GM21423 (cell line): ENCODE measurements at regions not wholly inside any gene's neighbourhood (a gene's known extent, or its start where the extent isn't known, plus 50 kb on each side); places are given as distances from the start of the nearest gene placed in this dataset.

Source experiments
- ATAC-seq: cut with Tn5 transposase; IDR thresholded peaks from one replicate; pipeline ENCODE4 v1.9.1; 2021; ENCODE audit warnings: mild to moderate bottlenecking, moderate library complexity; ENCODE audit not compliant: unreplicated experiment

DNA sequence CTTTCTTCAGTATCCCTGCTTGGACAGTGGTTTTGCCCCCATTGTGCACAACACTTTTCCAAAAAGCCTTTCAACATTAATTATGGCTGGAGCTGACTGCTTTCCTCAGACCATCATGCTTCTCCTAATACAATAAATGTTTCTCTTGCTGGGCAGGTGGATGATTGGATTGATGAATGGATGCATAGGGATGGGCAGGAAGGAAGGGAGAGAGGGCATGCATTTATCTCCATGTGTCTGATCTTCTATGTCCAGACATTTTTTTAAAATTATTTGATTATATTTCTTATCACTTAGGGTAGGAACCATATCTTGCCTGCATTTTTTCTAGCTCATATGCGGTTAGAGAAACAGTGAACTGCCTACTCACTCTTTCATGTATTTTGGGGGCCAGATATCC, 218.5 kb downstream of the PRL start:
- no peak for ATAC-seq

DNA sequence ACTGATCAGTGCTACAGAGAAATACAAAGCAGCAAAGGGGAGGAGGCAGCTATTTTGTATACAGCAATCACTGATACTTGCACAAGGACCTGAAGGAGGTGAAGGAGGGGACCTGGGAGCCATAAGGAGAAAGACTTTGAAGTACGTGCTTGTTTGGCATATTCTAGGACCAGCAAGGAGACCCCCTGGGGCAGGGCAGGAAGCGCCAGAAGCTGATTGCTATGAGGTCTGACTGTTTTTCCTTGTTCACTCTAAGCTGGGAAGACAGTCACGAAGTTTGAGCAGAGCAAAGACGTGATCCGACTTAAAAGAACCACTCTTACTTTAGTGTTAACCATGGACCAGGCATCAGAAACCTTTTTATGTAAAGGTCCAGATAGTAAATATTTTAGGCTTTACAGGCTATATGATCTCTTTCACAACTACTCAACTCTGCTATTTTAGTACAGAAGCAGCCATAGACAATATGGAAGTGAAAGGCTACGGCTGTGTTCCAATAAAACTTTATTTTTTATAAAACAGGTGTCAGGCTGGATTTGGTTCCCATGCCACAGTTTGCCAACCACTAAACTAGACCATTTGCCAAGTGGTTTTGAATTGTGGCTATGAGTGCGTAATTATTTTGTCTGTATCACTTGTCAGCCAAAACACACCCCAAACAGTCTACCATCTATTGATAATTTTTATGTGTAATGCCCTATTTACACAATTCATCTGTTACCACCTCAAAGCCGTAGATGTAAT, 217.9 kb downstream of the PRL start:
- no peak for ATAC-seq

DNA sequence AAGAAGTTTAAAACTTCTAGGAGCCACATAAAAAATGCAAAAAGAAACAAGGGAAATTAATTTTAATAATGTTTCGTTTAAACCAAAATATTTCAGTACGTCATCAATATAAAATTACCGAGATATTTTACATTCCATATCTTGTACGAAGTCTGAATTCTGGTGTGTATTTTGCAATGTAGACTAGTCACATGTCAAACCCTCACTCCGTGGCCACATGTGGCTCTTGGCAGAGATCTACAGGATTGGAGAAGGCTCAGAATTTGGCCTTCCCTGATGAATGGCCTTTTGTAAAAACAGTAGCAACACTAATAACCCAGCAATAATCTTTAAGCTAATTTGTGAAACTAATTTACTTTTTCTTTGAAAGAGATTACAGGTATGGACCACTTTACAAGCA, 217.1 kb downstream of the PRL start:
- ATAC-seq = no peak

DNA sequence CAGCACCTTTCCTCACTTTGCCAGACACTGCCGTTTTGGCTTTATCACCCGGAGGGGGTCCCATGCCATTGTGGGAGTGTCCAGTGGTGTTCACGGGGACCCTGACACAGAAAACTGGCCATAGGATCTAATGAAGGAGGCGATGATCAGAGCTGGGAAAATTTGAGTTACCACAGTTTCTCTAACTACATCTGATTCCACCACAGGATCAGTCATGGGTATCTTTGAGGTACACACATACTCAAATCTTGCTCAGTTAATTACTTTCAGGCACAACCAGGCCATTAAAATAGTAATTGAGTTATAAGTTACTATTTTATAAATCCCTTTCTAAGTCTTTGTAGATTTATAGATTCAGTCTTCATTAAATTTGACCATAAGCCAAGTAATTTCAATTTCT, 215.1 kb downstream of the PRL start:
- ATAC-seq = peak; percentile 72

DNA sequence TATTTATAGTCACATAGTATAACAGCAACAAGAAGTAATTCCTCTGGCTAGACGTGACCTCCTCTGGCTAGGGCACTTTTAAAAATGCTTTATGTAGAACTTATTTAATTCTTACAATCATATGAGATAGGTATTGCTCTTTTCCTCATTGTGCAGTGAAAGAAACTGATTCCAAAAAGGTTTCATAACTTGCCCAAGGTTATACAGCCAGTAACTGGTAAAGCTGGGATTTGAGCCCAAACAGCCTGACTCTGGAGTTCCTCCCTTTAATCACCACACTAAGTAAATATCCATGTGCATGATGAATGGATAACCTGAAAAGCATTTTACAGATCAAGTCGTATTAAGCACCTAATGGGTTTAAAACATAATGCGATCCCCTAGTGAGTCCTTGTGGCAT, 214.6 kb downstream of the PRL start:
- ATAC-seq = no peak

DNA sequence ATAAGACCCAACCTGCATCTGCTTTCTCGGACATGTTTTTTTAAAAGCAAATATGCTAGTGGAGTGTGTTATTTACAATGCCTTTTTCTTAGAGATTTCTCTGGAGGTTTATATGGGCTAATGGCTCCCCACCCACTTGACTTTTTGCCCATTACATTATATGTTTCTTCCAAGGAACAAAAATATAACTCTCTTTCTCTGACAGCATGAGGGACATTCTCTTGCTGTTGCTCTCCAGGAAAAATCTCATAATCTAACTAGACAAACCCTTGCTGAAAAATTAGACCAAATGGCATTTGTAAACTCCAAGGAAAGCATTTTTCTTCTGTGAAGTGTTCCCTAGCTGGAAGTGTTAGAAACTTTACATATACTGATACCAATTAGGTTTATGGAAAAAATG, 213.7 kb downstream of the PRL start:
- no peak for ATAC-seq

DNA sequence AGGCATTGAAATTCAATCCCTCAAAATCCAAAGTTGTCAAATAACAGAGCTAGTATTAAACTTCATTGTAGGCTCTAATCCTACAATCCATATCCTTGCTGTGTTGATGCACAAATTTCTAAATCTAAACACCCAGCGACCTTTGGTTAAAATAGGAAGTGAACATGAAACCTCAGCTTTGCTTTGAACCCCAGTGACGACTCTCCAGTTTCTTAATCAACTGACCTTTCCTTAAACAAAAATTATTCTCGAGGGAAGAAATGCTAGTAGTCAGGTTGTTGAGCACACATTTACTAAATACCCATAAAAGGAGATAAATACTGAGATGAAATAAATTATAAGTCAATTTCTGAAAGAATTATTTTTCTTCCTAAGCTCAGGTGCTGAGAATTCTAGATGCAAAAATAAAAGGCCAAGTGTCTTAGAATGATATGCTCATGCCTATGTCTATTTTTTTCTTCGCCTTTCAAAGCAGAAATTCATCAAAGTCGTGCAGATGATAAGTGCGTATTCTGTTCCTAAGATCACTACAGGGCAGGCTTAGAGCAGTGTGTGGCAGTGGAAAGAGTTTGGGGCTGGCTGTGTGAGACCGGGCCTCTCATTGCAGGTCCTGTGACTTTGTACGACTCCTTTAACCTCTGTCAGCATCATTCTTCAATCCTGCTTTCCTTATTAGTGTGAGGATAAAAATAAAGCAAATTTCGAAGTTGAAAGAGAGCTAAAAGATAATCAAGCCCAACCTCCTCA, 208.7 kb downstream of the PRL start:
- no peak for ATAC-seq

DNA sequence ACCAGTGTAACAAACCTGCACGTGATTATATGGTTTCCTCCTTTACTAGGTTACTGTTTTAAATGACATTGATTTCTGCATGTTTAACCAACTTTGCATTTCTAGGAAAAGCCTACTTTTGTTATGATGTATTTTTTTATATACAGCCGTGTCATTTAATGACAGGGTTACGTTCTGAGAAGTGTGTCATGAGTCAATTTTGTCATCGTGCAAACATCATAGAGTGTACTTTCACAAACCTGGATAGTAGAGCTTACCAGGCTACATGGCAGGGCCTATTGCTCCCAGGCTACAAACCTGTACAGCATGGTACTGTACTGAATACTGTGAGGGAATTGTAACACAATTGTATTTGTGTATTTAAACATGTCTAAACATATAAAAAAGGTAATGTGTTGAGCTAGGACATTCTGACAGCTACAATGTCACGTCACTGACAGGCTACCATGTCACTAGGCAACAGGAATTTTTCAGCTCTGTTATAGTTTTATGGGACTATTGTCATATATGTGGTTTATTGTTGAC, 205.3 kb downstream of the PRL start:
- no peak for ATAC-seq

DNA sequence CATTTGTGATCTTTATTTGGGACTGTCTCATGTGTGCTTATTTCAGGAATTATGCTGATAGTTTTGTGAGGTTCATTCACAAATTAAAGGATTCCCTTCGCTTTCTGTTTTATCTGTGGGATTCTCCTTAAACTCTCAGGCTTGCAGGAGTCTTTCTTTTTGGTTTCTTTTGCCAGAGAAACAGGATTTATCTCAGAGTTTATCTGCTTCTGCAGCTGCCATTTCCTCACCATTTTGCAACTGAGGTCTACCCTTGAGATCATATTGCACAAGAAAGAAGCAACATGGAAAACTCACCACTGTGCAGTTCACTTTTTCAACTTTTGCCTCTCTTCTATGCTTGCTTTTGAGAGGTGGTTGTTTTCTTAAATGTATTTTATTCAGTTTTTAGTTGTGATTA, 201.0 kb downstream of the PRL start:
- ATAC-seq = no peak

DNA sequence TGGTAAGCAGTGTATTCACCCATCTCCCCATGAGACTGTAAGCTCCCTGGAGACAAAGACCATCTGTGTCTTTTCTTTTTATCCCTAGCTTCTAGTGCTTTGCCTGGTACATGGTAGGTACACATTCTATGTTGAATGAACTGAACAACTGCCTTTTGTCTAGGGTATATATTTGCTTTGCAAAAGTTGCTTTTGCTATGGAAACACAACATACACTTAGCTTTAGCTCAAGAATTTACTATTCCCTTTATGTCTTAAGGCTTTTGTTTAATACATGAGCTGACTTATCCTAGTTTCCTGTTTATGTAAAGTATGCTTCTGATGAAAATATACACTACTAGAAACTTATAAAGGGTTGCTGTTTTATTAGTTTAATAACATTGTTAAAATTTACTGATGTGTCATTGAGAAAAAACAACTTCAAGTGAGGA, 198.2 kb downstream of the PRL start:
- no peak for ATAC-seq

DNA sequence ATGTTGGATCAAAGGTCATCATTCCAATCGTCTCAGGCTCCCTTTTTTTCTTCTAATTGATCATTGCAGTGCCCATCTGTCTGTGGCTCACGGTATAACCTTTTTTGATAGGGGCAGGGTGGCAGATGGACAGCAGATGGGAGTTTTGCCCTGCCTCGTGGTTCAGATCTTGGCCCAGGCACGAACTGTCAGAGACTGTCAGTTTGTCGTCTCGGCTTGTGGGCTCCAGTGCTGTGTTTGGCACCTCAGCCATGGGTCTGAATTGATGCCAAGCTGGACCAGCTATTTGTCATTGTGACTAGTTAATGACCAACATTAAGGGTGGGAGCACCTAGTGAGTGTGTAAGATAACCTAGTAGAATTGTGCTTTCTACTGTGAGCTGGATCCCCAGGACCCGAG, 197.6 kb downstream of the PRL start:
- ATAC-seq = no peak

DNA sequence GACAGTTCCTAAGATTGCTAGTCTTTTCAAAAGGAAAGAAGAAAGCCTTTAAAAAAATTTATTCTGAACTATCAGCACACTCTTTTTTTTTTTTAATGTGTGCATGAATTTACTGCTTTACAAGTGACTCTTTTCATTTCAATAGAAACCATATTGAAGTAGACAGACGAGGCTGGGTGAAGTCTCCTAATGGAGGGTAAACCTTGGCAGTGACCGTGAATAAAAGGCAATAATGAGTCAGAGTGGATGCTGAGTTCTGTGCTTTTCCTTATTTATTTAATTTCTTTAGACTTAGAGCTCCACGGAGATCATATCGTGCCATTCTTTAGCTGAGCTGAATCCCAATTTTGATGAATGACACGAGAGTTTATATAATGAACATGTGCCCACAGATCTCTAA, 196.9 kb downstream of the PRL start:
- ATAC-seq = no peak

DNA sequence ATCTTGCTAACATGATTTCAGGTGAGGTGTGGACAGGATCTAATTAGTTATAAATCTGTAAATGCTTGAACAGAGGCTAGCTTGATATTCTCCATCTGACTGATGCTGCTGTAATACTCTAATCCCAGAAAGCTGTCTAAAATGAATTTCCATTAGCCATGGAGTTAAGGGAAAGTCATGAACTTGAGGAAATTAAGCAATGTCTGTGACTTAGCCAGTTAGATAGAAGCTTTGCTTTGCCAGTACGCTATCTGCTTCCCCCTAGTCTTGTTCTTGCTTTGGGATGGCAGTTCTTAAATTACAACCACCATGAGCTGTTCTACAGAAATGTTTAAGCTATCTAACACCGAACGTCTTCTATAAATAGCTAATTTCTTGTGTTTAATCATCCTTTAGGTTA, 195.7 kb downstream of the PRL start:
- no peak for ATAC-seq

DNA sequence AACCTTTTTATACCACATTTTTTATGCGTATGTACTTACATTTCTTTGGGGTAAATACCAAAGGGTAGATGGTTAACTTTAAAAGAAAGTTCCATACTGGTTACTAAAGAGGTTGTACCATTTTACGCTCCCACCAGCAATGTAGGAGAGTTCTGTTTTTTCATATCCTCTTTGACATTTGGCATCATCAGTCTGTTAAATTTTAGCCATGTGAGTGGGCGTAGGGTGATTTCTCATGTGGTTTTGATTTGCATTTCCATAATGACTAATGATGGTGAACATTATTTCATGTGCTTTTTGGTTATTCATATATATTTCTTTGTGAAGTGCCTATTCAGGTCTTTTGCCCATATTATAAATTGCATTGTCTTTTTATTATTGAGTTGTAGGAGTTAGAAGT, 194.2 kb downstream of the PRL start:
- peak; percentile 98 for ATAC-seq

DNA sequence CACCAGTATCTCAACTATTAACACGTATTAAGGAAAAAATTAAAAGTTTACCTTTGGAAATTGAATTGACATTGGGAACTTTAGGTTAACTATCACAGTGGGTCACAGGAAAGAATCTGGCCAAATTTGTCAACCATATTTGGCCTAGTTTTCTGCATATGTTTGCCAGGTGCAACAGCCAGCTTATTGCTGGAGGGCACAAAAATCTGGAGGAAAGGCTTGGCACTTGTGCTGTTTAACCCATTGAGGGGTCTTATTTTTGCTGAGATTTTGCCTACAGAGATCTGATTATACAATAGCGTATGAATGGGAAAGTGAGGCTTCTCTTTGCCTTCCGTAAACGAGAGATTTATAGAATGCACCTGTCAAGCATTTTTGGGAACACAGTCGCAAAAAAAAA, 190.4 kb downstream of the PRL start:
- no peak for ATAC-seq

DNA sequence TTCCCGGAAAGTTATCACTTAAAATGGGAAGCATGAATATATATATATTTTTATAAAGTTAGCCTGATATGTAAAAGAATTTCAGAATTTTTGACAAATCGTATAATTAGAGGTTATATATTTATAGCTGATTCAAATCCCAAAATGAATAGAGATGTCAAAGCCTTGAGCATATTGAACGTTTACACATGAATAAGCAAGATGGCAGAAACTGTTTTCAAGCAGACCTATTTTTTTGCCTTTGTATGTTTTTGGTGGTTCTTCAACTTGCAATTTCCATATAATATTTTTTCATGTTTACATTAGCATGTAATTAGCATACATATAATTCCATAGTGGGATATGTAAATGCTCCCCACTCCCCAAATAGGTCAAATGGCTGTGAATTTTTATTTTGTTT, 189.9 kb downstream of the PRL start:
- no peak for ATAC-seq

DNA sequence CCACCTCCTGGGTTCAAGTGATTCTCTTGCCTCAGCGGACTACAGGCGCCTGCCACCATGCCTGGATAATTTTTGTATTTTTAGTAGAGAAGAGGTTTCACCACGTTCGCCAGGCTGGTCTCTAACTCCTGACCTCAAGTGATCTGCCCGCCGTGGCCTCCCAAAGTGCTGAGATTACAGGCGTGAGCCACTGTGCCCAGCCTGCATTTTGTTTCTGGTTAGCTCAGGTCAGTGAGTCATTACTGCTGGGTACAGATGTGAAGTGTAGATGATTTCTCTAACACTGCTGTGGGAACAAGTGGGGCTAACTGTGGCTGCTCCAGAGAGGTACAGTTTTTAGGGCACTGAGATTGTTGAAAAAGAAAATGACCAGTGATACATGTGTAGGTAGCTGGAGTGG, 188.6 kb downstream of the PRL start:
- ATAC-seq = no peak

DNA sequence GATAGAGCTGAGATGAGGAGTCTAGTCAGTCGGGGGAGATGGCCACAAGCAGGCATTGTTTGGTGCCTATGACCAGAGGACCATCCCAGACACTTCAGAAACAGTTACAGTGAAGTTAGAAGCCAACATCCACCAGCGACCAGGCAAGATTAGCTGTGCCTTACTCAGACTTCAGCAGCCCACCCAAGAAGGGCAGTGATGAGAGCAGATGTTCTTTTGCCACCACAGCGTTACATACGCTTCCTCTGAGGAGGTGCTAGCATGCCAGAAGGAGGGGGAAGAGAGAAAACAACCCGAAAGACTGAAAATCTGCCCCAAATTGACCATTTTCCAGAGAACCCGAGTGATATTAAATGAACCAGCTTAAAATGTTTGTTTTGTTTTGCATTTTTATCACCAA, 186.8 kb downstream of the PRL start:
- ATAC-seq = no peak

DNA sequence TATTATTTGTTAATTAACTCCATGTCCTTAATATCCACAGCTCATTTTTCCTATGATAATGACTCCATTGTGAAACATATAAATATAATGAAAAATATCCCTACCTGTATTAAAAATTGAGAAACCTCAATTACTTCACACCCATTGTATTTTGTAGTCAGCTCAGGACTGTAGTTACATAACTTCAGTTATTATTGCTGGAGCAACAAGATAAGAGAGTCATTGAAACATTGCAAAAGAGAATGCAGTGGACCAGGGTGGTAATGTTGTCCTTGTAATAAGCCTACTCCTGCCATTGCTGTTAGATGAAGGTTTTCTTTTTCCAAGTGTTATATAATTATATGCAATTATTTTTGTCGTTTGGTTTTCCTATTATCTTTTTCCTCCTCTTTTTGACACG, 184.4 kb downstream of the PRL start:
- ATAC-seq = no peak

DNA sequence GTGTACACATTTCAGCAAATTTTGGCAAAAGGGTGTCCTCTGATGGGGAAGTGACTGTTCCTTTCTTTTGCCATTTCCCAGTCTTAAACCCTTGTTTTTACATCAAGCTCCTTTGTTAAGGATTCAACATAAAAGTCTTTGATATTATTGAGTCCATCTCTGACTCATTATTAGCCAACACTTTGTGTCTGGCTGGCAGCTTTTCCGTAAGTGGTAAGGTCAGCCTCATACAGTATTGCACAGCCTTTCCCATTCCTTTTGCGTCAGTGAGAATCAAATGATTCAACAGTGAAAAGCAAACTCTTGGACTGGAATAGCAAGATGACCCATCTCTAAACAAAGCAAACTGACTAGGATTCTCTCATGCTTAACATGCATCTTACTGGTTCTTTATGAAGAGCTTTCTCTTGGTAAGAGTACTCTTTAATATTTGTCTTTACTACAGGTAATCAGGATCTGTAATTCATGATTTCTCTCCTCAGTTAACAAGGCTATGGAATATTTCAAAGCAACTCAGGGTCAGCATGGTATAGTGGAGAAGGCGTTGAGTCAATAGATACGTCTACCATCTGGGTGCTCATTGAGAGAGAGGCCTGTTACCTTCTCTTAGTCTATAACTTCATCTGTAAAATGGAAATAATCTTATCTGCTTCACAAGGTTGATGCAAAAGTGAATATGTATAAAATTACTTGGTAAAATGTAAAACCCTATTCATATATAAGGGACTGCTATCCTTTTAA, 183.6 kb downstream of the PRL start:
- no peak for ATAC-seq

DNA sequence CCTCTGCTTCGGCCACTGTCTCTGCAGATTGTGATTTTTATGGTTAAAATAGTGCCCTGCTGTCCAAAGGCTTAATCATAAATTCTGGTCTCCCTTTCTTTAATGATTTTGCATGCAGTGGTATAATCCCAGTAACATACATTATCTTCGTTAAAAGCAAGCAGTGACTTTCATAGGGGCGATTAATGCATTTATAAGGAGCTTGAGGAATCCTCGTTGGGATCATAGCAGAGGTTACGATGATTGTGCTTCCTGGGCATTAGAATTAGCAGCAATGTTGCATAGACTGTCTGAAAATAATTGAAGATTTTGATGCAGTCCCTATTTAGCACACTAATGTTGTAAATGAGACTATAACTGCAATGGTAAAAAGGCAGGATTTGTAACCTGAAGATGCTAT, 181.3 kb downstream of the PRL start:
- no peak for ATAC-seq

DNA sequence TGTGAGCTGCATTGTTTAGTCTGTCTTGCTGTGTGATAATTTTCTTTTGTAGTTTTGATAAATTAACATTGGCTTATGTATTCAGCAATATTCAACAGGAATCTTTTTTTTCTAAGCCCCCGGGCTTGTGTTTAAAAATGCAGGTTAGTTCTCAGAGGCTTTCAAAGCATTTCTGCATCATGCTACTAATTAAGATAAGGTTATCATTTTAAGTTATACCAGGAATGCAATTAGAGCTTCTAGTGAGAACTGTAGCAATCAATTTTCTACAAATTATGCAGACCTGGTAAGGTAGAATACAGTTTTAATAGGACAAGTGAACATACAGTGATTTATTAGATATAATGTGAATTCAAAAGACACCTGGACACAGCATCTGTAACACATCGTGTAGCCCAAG, 179.2 kb downstream of the PRL start:
- ATAC-seq = no peak
